Non-pigmented ciliary epithelial cell (primary cell): ENCODE measurements at regions not wholly inside any gene's neighbourhood (a gene's known extent, or its start where the extent isn't known, plus 50 kb on each side); places are given as distances from the start of the nearest gene placed in this dataset.

ENCODE experiments used
- DNase-seq: peaks from one replicate; pipeline ENCODE4 v3.0.0-alpha.2; 2010; ENCODE audit warnings: low read depth

- no peak for DNase-seq
Observed at GRCh38 chr6:28737750-28738395, 185.9 kb downstream of the TRIM27 start.

GRCh38 chr6:28738396-28738765, 185.4 kb downstream of the TRIM27 start:
- no peak for DNase-seq

- DNase-seq, result no peak
Observed at GRCh38 chr6:28741363-28741762, 182.4 kb downstream of the TRIM27 start.

- DNase-seq, result peak; percentile 58
Observed at GRCh38 chr6:28742668-28743270, 181.0 kb downstream of the TRIM27 start.

- no peak for DNase-seq
Observed at GRCh38 chr6:28743271-28743789, 180.5 kb downstream of the TRIM27 start.

GRCh38 chr6:28747083-28747630, 176.6 kb downstream of the TRIM27 start:
- DNase-seq, result no peak

- DNase-seq, result peak; percentile 89
Observed at GRCh38 chr6:28747631-28748157, 176.1 kb downstream of the TRIM27 start.

- no peak for DNase-seq
Observed at GRCh38 chr6:28748192-28748591, 175.6 kb downstream of the TRIM27 start.

GRCh38 chr6:28750926-28751458, 172.8 kb downstream of the TRIM27 start:
- no peak for DNase-seq

- DNase-seq, result no peak
Observed at GRCh38 chr6:28751514-28751913, 172.3 kb downstream of the TRIM27 start.

GRCh38 chr6:28751963-28752350, 171.8 kb downstream of the TRIM27 start:
- no peak for DNase-seq

GRCh38 chr6:28757429-28758045, 166.2 kb downstream of the TRIM27 start:
- no peak for DNase-seq

- no peak for DNase-seq
Observed at GRCh38 chr6:28758046-28758817, 165.6 kb downstream of the TRIM27 start.

GRCh38 chr6:28758818-28759235, 165.0 kb downstream of the TRIM27 start:
- no peak for DNase-seq

GRCh38 chr6:28764014-28764723, 159.6 kb downstream of the TRIM27 start:
- no peak for DNase-seq

- no peak for DNase-seq
Observed at GRCh38 chr6:28764761-28765282, 159.0 kb downstream of the TRIM27 start.

GRCh38 chr6:28765978-28766351, 157.8 kb downstream of the TRIM27 start:
- no peak for DNase-seq

- DNase-seq, result no peak
Observed at GRCh38 chr6:28766426-28766825, 157.4 kb downstream of the TRIM27 start.

GRCh38 chr6:28767133-28767532, 156.7 kb downstream of the TRIM27 start:
- DNase-seq, result no peak

GRCh38 chr6:28767691-28768090, 156.1 kb downstream of the TRIM27 start:
- no peak for DNase-seq
